ENCODE measurements at regions not wholly inside any gene's neighbourhood (a gene's known extent, or its start where the extent isn't known, plus 50 kb on each side); places are given as distances from the start of the nearest gene placed in this dataset.

- no peak for DNase-seq
Measured at GRCh38 chr9:20291201-20291600, 331.1 kb downstream of the MLLT3 start.

- no peak for DNase-seq
Measured at GRCh38 chr9:20290257-20290656, 332.0 kb downstream of the MLLT3 start.

DNA sequence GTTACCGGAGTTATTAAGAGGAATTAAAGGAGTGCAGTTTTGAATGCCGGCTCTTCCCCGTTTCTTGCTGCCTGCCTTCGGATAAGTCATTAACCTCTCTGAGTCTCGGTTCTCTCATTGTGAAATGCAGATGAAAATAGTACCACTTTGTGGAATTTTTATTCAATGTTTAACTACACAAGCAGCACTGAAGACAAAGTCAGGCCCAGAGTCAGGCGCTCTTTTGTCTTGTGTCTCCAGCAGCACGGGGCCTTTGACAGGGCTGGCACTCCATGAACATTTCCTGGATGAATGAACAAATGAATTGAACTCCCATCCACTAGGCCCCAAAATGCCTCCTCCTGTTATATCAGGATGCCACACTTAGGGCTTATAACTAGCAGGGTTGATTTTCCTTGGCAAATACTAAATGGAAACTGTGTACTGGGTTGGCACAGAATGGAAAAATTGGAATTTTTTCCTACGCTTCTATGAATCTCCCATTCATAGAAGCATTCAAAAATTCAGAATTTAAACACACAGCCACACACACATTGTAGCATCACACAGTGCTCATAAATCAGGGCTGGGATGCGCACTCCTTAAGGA is 332.8 kb downstream of the MLLT3 start:
- DNase-seq, result no peak

GRCh38 chr9:20286969-20287368 is 335.3 kb downstream of the MLLT3 start:
- DNase-seq, result no peak

DNA sequence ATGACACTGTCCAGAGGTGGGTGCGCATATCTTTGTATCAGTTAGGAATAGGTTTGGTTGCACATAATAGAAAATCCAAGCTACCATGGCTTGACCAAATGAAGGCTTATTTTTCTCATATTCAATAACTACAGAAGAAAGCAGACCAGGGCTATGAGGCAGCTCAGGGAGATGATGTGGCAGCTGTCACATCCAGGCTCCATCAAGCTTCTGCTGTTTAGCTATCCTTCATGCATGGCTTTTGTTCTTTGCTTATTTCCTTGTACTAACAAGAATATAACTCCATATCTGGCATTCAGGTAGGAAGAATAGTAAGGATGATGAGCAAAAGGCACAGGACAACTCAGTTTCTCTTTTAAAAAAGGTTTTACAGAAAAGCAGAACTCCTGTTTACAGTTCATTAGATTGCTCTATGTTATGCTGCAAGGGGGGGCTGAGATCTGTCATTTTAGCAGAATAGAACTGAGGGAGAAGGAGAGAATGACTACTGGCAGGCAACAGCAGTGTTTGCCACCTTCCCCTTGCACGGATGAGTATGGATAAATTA is 336.1 kb downstream of the MLLT3 start:
- DNase-seq, result no peak

GRCh38 chr9:20284601-20285289 is 337.6 kb downstream of the MLLT3 start:
- no peak for DNase-seq

DNA sequence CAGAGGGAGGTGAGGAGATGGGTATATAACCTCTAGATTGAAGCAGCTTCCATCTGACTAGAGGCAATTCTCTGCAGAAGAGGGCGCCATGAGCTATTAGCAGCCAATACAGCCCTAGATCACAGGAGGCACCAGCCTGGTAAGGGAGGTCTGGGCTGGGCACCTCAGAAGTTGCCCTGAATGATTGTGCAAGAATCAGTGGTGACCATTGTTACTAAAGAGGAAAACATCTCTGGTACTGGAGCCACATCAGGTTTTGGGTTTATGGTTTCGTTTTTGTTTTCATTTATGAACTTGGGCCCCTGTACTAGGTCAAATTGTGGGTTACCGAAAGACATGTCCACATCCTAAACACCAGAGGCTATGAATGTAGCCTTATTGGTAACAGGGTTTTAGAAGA is 342.0 kb downstream of the MLLT3 start:
- no peak for DNase-seq

- no peak for DNase-seq
Measured at GRCh38 chr9:20276762-20277161, 345.5 kb downstream of the MLLT3 start.

GRCh38 chr9:20271723-20272122 is 350.6 kb downstream of the MLLT3 start:
- DNase-seq, result no peak

DNA sequence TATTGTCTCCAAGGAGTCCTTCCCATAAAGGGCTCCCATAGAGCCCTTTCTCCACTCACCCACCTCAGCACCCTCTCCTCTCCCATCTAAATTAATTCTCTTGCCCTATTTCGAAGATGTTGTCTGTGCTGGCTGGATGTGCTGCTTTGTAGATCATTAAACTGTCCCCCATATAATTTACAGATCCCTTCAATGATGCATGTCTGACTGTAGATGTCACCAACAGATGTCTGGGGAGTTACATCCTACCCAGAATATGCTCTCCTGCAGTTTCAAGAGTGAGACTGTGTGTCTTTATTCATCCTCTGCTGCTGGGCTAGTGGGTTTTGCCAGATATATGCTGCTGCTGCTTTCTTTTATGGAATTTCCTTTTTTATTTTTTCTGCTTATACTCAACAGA is 351.2 kb downstream of the MLLT3 start:
- DNase-seq, result no peak

DNA sequence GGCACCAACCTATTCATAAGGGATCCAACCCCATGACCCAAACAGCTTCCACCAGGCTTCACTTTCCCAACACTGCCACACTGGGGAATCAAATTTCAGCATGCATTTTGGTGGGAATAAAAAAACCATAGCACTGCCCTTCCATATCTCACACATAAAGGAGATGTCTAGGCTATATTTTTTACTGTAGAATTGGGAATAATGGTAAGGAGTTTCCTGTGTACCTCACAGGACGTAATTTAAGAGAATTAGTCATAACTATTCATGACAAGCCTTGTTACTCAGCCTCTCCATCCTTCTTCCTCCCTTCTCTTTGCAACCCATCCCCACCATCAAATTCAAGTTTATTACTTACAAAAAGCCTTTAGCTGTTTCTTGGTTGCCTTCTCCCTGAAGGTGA is 352.1 kb downstream of the MLLT3 start:
- no peak for DNase-seq

- DNase-seq, result no peak
Measured at GRCh38 chr9:20269620-20270019, 352.7 kb downstream of the MLLT3 start.

DNA sequence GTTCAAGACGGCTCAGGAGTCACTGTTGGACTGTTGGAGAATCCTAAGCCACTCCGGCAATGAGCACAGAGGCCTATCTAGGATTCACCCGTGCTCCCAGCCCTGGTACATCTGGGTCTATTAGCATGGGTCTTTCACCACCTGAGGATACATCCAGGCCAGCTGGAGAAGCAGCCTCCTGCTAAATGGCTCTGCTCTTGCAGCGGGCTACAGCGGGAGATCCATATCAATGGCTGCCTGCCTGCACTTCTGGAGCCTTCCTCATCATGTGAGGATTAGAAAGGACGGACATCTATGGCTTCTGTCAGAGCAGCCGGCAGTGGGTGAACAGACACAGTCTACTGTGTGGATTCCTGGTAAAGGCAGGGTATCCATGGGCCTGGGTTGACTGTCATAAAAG is 357.4 kb downstream of the MLLT3 start:
- no peak for DNase-seq

GRCh38 chr9:20262611-20263010 is 359.7 kb downstream of the MLLT3 start:
- DNase-seq, result no peak

DNA sequence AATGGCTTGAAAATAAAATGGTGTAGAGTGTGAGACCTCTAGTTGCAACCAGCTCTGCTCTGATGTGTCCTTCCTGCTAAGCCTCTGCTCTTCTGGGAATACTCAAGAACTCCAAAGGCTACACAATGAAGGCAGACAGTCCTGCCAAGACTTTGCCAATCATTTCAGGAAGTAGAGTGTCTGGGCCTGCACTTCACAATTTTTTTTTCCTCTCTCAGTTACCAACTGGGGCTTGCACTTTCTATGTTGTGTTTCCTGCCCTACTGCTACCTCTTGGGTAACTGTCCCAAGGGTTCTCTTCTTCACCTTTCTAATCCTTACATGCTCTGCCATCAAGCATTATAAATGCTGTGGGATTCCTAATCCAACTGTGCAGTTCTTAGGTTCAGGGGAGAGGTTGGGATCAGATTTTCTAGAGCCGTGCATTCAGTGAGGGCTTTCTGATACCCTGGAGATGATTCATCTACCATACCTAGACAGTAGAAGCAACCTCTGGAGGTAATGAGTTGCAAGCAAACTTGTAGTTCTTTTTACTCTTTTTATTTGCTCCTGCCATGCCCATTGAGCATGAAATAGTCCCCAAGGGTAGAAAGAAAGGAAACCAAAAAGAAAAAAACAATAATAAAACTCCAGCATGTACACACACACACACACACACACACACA is 365.9 kb downstream of the MLLT3 start:
- no peak for DNase-seq

DNA sequence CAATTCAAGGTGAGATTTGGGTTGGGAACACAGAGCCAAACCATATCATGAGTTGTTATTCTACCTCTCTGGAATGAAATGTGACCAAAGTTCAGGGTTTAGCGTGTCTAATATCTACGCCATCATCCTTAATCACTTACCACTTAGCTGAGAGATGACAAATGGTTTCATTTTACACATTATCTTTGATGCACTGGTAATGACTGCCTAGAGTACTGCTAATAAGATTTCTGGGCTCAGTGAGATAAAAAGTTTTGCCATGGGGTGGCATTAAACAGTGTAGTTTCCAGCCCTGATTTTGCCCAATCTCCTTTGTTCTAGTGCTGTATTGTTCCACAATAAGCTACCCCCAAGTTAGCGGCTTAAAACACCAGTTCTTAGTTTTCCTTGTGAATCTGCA is 367.2 kb downstream of the MLLT3 start:
- no peak for DNase-seq

DNA sequence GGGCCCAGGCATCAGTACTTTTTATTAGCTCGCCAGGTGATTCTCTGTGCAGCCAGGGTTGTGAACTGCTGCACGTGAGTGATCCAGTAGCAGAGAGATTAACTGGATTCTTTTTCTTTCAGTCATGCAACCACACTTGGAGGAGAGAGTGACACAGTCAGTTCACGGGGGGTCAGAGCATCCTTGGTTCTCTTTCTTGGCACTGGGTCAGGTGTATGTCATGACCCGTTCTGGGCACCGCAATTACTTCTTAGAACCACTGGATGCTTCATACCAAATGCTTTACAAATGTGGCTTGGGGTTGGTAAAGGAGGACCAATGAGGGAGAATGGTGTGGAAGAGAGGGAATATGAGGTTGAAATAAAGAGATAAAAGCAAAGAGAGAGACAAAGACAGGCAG is 368.7 kb downstream of the MLLT3 start:
- DNase-seq, result no peak

- DNase-seq, result no peak
Measured at GRCh38 chr9:20252778-20253177, 369.5 kb downstream of the MLLT3 start.

DNA sequence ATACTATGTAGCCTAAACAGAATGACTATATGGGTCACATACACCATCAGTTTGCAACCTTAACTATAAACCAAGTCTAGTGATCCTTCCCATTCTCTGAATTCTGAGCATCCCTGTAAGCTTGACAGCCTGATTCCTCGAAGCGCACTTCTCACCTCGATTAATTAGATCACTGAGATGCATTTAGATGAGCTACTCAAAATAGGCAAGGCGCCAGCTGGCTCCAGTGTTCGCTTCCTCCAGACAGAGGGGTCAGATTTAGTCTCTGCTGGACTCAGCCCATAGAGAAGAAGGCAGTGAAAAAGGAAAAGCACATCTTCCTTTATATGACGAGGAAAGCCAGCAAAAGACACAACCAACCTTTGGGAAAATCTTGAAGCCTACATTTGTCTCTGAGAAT is 371.5 kb downstream of the MLLT3 start:
- DNase-seq, result no peak

- DNase-seq, result no peak
Measured at GRCh38 chr9:20244271-20244670, 378.0 kb downstream of the MLLT3 start.

DNA sequence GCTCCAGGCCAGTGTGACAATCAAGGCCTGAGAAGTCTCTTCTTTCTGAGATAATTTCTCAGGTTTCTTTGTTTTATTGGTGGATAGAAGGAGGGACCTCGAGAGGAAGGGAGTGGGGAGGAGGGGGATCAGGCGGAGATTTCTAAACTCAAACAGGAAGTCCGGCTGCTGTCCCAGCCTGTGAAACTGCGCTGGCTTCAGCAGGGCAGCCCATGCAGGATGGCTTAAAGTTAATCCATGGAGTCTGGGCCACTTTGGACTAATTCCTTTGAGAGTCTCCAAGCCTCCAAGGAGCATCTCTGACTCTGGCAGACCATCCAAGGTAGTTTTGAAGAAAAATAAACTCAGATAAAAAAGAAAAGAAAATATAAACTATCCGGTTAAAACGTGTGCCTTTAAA is 378.5 kb downstream of the MLLT3 start:
- DNase-seq, result no peak

GRCh38 chr9:20242510-20243189 is 379.6 kb downstream of the MLLT3 start:
- DNase-seq, result no peak

DNA sequence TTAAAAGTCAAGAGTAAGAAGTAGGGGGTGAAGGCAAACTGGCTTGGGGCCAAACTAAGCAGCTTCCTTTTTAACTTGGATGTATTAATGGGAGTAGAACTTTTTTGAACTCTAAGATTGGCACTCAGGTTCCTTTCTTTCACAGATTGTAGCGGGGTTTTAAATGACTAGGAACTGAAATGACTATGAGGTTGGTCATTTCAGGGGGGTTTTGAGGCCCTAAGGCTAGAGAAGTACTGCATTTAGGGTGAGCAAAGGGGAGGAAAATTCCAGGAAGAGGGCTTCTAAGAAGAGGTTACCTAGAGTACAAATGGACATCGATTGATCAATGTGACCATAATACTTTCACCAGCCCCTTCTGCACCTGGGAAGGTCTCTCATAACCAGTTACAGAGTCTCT is 381.8 kb downstream of the MLLT3 start:
- DNase-seq, result no peak

DNA sequence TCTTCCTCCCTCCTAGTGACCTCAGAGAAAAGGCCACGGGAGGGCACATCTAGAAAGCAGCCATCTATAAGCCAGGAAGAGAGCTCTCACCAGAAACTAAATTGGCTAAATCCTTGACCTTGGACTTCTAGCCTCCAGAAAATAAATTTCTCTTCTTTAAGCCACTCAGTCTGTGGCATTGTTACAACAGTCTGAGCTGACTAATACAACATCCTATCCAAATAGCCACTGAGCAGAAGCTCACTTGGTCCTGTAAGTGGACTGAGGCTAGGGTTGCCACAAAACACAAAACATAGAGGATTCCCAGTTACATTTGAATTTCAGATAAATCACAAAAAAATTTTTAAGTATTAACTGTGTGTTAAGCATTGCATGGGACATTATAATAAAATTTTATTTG is 383.4 kb downstream of the MLLT3 start:
- no peak for DNase-seq

Measured in NCI-H226 (cell line).